Endothelial cell (in vitro differentiated cells): ENCODE measurements at regions not wholly inside any gene's neighbourhood (a gene's known extent, or its start where the extent isn't known, plus 50 kb on each side); places are given as distances from the start of the nearest gene placed in this dataset.

Experiments
- DNase-seq: peaks from one replicate; pipeline ENCODE4 v3.0.0; 2021; ENCODE audit warnings: low spot score
- H3K27ac Mint-ChIP-seq: one replicate; pipeline ENCODE4 v1.8.0; 2021; ENCODE audit warnings: mixed read lengths, inconsistent platforms; ENCODE audit not compliant: unreplicated experiment
- H3K27me3 Mint-ChIP-seq: one replicate; pipeline ENCODE4 v1.8.0; 2021; ENCODE audit warnings: mild to moderate bottlenecking, moderate library complexity, mixed read lengths, inconsistent platforms; ENCODE audit not compliant: unreplicated experiment
- H3K36me3 Mint-ChIP-seq: one replicate; pipeline ENCODE4 v1.8.0; 2021; ENCODE audit warnings: mild to moderate bottlenecking, low read depth, mixed read lengths, inconsistent platforms; ENCODE audit not compliant: unreplicated experiment
- H3K4me1 Mint-ChIP-seq: one replicate; pipeline ENCODE4 v1.8.0; 2021; ENCODE audit warnings: mild to moderate bottlenecking, mixed read lengths, inconsistent platforms; ENCODE audit not compliant: unreplicated experiment
- H3K4me3 Mint-ChIP-seq: one replicate; pipeline ENCODE4 v1.8.0; 2021; ENCODE audit warnings: mild to moderate bottlenecking, mixed read lengths, inconsistent platforms; ENCODE audit not compliant: unreplicated experiment
- H3K9me3 Mint-ChIP-seq: one replicate; pipeline ENCODE4 v1.8.0; 2021; ENCODE audit warnings: mixed read lengths, inconsistent platforms; ENCODE audit not compliant: unreplicated experiment
- TF ChIP-seq, protein P1 (sequence below): fragments of 200-600 bp; sonication (generic); IDR thresholded peaks from one replicate; pipeline ENCODE4 v1.5.0; 2021; ENCODE audit warnings: antibody characterized with exemption; ENCODE audit not compliant: unreplicated experiment

DNA sequence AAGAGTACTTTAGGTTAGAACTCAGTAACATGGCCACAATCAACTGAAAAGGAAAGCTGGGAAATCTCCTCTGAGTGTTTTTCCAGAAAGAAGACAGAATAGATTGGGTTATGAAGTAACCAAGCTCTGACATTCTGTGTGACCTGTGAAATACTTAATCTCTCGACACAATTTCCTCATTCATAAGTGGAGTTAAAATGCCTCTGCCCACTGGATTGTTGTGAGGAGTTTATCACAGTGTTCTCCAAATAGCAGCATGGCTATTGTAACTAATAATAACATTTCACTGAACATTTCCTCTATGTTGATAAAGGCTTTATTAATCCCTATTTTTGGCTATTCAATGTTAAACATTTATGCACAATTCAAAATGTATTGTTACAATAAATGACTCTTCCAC, 311.0 kb downstream of the GABRB2 start:
- Mint-ChIP-seq H3K9me3 (no peaks in the 10 kb centered on the region), H3K36me3 (no peaks in the 10 kb centered on the region), H3K4me1 (no peaks in the 10 kb centered on the region), H3K27ac (no peak overlapping the region), H3K27me3 (no peaks in the 10 kb centered on the region), H3K4me3 (no peak overlapping the region)
- no peak for DNase-seq
- TF ChIP-seq, protein P1, sequence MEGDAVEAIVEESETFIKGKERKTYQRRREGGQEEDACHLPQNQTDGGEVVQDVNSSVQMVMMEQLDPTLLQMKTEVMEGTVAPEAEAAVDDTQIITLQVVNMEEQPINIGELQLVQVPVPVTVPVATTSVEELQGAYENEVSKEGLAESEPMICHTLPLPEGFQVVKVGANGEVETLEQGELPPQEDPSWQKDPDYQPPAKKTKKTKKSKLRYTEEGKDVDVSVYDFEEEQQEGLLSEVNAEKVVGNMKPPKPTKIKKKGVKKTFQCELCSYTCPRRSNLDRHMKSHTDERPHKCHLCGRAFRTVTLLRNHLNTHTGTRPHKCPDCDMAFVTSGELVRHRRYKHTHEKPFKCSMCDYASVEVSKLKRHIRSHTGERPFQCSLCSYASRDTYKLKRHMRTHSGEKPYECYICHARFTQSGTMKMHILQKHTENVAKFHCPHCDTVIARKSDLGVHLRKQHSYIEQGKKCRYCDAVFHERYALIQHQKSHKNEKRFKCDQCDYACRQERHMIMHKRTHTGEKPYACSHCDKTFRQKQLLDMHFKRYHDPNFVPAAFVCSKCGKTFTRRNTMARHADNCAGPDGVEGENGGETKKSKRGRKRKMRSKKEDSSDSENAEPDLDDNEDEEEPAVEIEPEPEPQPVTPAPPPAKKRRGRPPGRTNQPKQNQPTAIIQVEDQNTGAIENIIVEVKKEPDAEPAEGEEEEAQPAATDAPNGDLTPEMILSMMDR = no peak

DNA sequence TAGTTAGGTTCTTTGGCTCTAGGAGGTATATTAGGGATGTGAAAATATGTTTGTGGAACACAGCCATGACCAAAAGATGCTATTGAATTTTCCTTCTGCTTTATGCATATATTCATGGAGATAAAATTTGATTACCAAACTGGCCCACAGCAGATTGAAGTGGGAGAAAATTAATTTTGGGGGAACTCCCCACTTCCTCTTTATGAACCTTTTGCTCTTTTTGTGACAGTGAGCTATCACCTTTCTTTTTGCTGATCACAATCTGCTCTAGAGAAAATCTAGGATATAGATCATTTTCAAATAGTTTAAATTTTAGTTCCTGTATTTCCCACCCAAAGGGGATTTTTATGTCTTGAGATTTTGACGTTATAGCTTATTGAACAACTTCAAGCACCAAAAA, 313.0 kb downstream of the GABRB2 start:
- H3K4me1 Mint-ChIP-seq = no peaks in the 10 kb centered on the region
- TF ChIP-seq, protein P1 = no peak
- H3K27me3 Mint-ChIP-seq = no peaks in the 10 kb centered on the region
- no peaks in the 10 kb centered on the region for H3K36me3 Mint-ChIP-seq
- no peak overlapping the region for H3K27ac Mint-ChIP-seq
- H3K9me3 Mint-ChIP-seq = no peaks in the 10 kb centered on the region
- DNase-seq = no peak
- no peak overlapping the region for H3K4me3 Mint-ChIP-seq

DNA sequence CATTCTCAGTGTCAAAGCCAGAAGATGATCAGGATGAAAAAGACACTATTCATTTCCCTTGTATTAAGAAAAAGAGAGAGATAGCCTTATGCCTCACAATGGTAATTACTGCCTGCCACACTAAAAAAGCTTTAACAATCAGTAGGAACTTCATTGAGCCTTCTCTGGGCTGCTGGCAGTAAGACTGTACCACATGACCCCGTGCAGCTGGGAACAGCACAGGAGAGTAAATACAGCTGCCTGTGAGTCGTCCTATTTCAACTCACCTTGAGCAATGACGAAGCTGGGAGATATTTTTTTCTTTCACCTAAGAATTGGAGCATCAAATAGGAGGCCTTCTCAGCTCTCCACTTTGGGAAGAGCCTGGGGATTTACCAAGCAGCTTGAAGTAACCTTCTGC, 316.3 kb downstream of the GABRB2 start:
- Mint-ChIP-seq H3K4me1 (no peaks in the 10 kb centered on the region), H3K9me3 (no peaks in the 10 kb centered on the region), H3K27ac (no peak overlapping the region), H3K4me3 (no peak overlapping the region), H3K27me3 (no peaks in the 10 kb centered on the region), H3K36me3 (no peaks in the 10 kb centered on the region)
- TF ChIP-seq, protein P1 = no peak
- no peak for DNase-seq

DNA sequence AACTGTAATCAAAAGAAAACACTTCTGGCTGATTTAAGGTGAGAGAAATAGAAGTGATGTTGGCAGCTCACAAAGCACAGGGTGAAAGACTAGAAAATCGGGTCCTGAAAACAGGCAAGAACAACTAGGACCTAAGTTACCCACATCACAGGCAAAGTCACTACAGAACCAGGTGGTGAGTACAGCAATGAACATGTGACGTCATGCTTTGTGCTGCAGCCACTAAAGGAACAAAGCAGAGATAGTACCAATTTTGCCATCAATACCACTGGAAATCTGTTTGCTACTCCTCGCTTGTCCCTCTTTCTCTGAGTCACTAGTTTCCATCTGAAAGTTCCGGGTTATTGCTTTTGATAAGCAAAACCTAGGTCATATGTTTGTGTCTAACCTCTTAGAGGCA, 326.7 kb downstream of the GABRB2 start:
- Mint-ChIP-seq H3K27ac (no peak overlapping the region), H3K27me3 (no peaks in the 10 kb centered on the region), H3K4me1 (no peaks in the 10 kb centered on the region), H3K9me3 (no peaks in the 10 kb centered on the region), H3K36me3 (no peaks in the 10 kb centered on the region), H3K4me3 (no peak overlapping the region)
- DNase-seq = no peak
- TF ChIP-seq, protein P1 = no peak

DNA sequence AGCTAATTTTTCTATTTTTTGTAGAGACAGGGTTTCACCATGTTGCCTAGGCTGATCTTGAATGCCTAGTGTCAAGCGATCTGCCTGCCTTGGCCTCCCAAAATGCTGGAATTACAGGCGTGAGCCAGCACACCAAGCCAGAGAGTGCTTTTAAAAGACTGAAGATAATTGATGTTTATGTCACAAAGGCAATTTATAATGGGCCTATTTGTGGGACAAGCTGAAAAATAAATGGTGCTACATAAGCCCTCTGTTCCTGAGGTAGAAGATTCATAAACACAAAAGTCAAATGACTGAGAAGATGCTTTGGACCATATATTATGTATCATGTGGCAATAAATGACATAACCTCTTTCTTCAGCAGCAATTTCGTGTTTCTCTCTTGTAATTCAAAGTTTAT, 329.6 kb downstream of the GABRB2 start:
- no peak for DNase-seq
- Mint-ChIP-seq H3K36me3 (no peaks in the 10 kb centered on the region), H3K27me3 (no peaks in the 10 kb centered on the region), H3K4me3 (no peak overlapping the region), H3K27ac (no peak overlapping the region), H3K9me3 (no peaks in the 10 kb centered on the region), H3K4me1 (no peaks in the 10 kb centered on the region)
- TF ChIP-seq, protein P1 = no peak
